HG03439 (cell line): ENCODE measurements at regions not wholly inside any gene's neighbourhood (a gene's known extent, or its start where the extent isn't known, plus 50 kb on each side); places are given as distances from the start of the nearest gene placed in this dataset.
"Not testable (repeated sequence)": the region's sequence is repeated elsewhere in the genome, so short reads cannot be mapped to it uniquely, and the experiment has no call there.

Source experiments
- ATAC-seq: cut with Tn5 transposase; IDR thresholded peaks from one replicate; pipeline ENCODE4 v1.9.1; 2021; ENCODE audit warnings: mild to moderate bottlenecking, moderate library complexity; ENCODE audit not compliant: unreplicated experiment

DNA sequence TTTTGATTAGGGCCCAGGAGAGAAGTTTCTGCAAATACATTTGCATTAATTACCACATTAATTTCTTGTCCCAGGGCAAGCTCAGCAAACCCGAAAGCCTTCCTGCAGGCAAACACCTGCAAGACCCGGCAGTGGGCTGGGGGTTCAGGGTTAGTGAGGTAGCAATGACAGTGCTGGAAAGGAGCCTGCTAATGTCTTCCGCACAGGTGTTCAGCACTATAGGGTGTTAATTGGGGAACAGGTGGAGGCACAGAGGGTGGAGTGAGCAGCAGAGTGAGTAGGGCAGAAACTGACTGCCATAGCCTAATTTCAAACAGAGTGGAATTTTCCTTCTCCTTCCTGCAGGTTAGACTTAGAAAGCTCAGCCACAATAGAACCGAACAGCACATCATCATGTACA, 50.9 kb upstream of the UBASH3B start:
- ATAC-seq = no peak

DNA sequence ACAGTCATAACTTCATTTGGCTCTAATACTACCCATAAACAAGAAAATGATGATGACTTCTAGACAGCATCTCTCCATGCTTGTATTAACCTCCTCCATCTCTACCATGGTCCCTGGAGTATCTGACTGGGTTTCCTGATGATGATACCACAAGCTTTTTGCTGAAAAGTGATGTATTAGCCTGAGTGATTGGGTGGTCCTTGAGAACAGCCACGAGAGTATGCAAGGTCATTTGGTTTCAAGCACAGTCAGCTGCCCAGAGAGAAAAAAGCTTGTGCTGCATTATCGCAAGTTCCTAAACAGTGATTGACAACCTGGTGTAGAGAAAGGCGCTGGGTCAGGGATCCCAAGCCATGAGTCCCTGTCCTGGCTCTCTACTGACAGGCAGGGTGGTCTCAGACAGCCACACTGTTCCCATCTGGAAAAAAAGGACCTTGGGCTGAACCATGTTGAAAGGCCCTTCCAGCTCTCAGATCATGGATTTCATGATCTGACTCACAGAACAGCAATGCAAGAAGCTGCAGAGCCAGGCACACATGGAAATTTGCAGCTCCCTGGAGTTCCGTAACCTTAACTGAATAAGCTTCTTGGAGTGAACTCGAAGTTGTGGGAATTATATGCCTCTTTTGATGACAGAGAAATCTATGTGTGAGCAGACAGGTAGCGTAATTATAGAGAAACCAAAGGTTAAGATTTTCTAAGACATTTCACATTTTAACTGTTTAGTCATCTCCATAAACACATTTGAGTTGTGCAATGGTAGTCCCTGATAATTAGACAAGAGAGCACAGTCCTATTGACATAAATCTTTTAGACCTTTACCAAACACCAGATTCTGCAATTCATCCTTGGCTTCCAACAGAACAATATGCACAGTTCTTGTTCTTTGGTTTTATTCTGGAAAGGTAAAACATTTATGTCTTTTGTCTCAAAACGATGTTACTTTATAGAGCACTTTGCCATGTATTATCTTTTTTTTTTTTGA, 54.1 kb upstream of the UBASH3B start:
- no peak for ATAC-seq

DNA sequence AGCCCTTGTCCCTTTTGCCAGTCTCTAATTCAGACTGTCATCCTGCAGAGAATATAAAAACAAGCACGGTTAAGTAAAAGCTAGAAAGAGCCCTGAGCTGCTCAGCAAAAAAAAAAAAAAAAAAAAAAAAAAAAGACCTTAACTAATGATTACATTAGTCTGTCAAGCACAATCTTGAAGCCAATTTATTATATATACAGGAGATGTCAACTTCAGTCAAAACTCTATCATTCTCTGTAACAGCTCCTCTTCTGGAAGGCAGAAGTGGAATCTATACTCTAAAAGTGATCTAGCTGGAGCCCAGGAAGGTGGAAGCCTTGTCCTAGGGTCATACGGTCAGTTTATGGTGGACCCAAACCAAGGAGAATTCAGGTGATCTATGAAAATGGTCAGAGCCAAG, 55.2 kb upstream of the UBASH3B start:
- no peak for ATAC-seq

GRCh38 chr11:122599434-122599833, 56.1 kb upstream of the UBASH3B start:
- ATAC-seq = no peak

DNA sequence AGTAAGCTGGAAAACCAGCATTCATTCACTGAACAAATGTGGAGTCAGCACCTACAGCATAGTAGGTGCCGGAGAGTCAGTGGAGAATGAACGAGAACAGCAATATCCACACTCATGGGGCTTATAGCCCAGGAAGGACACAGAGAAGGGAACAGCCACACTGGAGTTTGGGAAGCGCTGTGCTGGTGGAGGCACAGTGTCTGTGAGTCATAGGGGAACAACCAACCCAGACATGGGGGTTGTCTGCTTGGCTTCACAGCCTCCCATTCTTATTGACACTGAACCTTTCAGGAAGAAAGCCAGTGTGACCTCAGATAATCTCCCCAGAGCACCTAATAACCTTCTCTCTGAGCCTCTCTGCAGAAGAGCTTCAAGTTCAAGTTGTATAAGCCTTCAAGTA, 56.6 kb upstream of the UBASH3B start:
- no peak for ATAC-seq

GRCh38 chr11:122597511-122597910, 58.0 kb upstream of the UBASH3B start:
- ATAC-seq = no peak

DNA sequence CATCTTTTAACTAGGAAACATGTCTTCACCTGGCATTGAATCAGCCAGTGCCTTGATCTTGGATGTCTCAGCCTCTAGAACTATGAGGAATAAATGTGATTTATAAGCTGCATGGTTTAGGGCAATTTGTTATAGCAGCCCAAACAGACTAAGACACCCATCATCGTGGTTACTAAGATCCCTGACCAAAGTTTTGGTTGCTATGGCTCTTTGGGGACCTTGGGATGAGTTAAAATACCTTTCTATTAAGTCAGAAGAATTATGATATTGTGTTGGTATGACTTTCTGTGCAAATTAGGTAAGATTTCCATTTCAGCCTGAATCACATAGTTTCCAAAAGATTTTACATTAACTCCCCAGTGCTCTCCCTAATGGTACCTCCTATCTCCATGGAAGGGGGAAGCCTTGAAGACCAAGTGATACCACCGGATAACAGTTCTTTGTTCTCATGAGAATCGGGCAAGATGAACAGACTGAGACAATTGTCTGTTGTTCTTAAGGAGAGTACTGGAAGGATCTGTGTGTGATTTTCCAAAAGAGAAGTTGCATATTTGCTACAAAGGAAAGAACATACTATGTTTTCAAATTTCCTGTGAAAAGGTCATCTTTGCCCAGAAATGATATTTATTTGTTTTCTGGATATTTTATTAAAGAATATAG, 60.4 kb upstream of the UBASH3B start:
- ATAC-seq = no peak

DNA sequence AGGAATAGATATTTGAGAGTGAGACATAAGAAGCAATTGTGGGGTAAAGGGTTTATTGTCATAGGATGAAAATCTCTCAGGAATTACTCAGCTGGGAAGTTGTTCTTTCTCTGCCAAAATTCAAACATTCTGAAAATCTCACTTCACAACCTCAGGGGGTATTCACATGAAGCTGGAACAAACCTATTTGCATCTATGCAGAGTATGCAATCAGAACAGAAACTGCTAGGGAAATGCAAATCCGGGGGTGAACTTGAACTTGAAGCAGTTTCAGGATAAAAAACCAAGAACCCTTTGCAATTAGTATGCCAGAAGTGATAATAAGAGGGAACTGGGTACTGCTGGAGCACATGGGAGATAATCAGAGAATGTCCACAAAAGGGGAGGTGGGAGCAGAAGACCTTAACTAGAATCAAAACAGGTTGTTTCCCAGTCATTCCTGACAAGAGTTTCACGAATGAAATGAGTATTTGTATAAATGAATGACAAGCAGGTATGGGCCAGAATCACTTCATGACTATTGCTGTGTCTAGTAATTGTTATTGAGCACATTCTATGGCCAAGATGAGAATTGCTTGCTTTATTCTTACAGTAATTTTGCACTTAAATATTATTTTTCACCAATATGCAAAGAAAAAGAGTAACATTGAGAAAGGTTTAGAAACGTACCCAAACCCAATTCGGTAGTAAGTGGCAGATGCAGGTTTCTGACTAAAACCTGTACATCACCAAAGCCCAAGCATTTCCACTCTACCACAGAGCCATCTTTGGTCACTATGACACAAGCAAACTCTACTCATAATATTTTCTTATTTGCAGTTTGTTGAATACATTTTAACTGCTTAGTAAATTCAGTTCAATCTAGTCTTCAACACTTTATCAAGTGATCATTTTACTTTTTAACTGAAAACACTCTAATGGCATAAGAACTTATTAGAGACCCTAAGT, 61.8 kb upstream of the UBASH3B start:
- ATAC-seq = no peak

GRCh38 chr11:122592641-122593040, 62.9 kb upstream of the UBASH3B start:
- ATAC-seq = no peak

DNA sequence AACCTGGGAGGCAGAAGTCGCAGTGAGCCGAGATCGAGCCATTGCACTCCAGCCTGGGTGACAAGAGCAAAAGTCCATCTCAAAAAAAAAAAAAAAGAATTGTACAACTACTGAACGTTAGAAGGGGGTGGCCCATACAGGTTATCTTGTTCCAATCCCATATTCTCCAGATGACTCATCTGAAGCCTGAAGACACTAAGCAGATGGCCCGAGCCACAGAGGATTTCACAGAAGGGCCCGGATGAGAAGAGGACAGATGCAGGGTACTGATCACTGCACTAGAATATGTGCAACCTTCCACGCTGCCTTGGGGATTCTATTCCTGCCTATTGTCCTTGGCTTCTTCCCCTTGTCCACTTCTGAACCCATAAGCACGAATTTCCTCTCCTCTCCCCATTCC, 70.9 kb upstream of the UBASH3B start:
- ATAC-seq = no peak

- not testable (repeated sequence) for ATAC-seq
Observed at GRCh38 chr11:122580071-122580470, 75.5 kb upstream of the UBASH3B start.

DNA sequence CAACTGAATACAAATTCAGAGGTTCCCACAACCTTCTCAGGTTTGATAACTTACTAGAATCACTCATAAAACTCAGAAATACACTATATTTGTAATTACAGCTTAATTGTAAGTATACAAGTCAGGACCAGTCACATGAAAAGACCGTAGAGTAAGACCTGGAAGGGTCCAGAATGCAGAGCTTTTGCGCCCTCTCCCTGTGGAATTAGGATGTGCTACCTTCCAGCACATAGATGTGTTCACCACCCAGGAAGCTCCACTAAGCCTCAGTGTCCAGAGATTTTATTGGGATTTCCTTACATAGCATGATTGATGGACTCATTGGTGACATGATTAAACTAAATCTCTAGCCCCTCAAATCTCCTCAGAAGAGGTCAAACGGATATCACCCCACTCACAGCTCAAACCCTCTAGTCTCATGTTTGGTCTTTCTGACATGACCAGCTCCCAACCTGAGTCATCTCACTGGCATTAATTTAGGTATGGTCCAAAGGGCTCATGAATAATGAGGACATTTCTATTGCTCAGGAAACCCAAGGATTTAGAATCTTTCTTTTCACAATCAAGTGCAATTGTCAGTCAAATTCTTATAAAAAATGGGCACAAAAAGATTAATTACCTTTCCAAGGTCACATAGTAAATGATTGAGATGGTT, 77.2 kb upstream of the UBASH3B start:
- no peak for ATAC-seq

DNA sequence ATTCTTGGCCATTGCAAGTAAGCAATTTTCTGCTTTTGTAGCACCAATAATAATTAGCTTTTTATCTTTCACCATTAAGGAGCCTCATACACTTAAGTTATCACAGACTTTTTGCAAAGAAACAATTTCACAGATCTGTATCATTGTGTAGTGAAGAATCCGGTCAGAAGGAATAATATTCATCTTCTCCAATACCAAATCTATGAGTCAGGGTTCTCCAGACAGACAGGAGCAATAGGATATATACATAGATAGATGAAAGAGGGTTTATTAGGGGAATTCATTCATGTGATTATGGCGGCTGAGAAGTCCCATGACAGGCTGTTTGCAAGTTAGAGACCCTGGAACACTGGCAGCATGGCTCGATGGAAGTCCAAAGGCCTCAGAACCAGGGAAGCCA, 82.9 kb upstream of the UBASH3B start:
- ATAC-seq = no peak

DNA sequence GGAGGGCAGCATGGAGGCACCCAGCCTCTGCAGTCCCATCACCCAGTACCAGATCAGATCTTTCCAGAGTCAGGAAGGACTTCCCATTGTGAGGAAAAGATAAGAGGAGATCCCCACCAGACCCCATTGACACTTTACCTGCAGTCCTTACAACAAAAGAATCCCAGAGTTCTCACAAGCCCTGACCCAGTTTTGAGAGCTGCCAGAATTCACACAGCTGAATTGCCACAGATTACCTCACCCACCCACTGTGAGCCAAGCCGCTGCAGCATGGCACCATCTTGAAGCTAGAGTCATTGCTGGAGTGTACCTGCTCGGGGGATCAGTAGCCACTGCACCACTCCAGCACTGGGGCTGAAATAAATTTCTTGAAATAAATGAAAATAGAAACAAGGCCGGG, 91.8 kb upstream of the UBASH3B start:
- ATAC-seq = no peak

- no peak for ATAC-seq
Observed at GRCh38 chr11:122559734-122560382, 95.7 kb upstream of the UBASH3B start.

- ATAC-seq = not testable (repeated sequence)
Observed at GRCh38 chr11:122559218-122559617, 96.3 kb upstream of the UBASH3B start.

DNA sequence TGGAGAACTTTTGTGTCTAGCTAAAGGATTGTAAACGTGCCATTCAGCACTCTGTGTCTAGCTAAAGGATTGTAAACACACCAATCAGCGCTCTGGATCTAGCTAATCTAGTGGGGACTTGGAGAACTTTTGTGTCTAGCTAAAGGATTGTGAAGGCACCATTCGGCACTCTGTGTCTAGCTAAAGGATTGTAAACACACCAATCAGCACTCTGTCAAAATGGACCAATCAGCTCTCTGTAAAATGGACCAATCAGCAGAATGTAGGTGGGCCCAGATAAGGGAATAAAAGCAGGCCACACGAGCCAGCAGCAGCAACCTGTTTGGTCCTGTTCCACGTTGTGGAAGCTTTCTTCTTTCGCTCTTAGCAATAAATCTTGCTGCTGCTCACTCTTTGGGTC, 98.4 kb upstream of the UBASH3B start:
- ATAC-seq = not testable (repeated sequence)

GRCh38 chr11:122556605-122557004, 98.9 kb upstream of the UBASH3B start:
- no peak for ATAC-seq

DNA sequence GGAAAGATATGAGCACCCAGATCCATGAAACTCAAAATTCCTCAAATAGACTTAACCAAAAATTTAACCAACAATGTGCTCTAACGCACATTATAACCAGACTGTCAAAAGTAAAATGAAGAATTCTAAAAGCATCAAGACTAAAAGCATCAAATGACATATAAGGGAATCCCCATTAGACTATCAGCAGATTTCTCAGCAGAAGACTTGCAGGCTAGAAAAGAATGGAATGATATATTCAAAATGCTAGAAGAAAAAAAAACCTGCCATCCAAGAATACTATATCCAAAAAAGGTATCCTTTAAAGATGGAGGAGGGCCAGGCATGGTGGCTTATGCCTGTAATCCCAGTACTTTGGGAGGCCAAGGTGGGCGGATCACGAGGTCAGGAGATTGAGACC, 117.5 kb upstream of the UBASH3B start:
- ATAC-seq = no peak

DNA sequence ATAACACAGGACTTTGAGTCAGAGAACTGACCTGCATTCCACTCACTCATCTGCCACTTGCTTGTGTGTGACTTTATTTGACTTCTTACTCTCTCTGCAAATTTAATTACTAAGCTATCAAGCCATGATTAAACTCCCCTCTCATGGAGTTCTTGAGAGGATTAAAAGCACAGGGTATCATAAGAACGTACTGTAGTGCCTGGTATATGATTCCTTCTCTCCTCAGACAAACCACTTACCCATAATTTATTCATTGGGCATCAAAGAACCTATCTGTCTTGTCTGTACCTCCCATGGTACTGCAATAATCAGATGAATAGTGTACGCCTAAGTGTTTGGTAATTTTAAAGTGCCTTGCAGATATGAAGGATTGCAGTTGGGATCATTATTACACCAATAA, 130.6 kb upstream of the UBASH3B start:
- no peak for ATAC-seq
